ENCODE measurements at regions not wholly inside any gene's neighbourhood (a gene's known extent, or its start where the extent isn't known, plus 50 kb on each side); places are given as distances from the start of the nearest gene placed in this dataset.

DNA sequence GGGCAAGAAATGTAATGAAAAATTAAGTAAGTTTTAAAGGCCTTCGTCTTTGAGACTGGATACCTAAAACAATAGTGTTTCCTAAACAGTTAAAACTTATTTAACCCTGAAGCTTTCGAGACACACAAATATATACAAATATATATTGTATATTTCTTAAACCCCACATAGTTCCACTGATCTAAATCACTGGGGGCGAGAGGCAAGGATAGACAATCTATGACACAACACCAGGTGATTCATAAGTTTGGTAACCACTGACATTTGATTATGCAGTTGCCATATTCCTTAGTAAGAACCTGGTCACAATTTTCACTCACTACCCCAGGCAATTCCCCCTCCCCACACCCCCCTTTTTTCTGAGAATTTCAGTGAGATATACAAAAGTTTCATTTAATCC lies 55.3 kb upstream of the BOLA1 start:
- peak overlapping the region; percentile 90 for H3K9ac ChIP-seq (ENCODE audit: control insufficient read depth, extremely low read depth, insufficient read depth, low read length)
- H4K20me1 ChIP-seq (ENCODE audit: control insufficient read depth, extremely low read depth, insufficient read depth, low read length): peaks cover 4% of the 10 kb centered on the region
- H3K4me3 ChIP-seq (ENCODE audit: control insufficient read depth in 2 of 3, extremely low read depth in 1 of 3, insufficient read depth in 2 of 3, low read depth in 1 of 3, low read length in 3 of 3): peak overlapping the region; percentile 55 to 98 (median 94)
- H3K79me2 ChIP-seq (ENCODE audit: control insufficient read depth, insufficient read depth, low read length): peaks cover 44% of the 10 kb centered on the region
- H3K4me1 ChIP-seq (ENCODE audit: control insufficient read depth, extremely low read depth, insufficient read depth, low read length): peaks cover 33% of the 10 kb centered on the region
- H3K27ac ChIP-seq (ENCODE audit: control insufficient read depth, insufficient read depth, low read length): peak overlapping the region; percentile 91
- H3K4me2 ChIP-seq (ENCODE audit: control insufficient read depth, extremely low read depth, insufficient read depth, low read depth, low read length): peak overlapping the region; percentile 87
- H3K36me3 ChIP-seq (ENCODE audit: control insufficient read depth in 2 of 2, extremely low read depth in 1 of 2, insufficient read depth in 2 of 2, low read length in 2 of 2): peaks cover 0 to 1% of the 10 kb centered on the region in 2 experiments
- TF ChIP-seq, protein P1, sequence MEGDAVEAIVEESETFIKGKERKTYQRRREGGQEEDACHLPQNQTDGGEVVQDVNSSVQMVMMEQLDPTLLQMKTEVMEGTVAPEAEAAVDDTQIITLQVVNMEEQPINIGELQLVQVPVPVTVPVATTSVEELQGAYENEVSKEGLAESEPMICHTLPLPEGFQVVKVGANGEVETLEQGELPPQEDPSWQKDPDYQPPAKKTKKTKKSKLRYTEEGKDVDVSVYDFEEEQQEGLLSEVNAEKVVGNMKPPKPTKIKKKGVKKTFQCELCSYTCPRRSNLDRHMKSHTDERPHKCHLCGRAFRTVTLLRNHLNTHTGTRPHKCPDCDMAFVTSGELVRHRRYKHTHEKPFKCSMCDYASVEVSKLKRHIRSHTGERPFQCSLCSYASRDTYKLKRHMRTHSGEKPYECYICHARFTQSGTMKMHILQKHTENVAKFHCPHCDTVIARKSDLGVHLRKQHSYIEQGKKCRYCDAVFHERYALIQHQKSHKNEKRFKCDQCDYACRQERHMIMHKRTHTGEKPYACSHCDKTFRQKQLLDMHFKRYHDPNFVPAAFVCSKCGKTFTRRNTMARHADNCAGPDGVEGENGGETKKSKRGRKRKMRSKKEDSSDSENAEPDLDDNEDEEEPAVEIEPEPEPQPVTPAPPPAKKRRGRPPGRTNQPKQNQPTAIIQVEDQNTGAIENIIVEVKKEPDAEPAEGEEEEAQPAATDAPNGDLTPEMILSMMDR (optimal IDR thresholded peaks at IDR 0.05 in 1 of 3, IDR thresholded peaks at IDR 0.05 in 1 of 3, conservative IDR thresholded peaks at IDR 0.05 in 1 of 3; ENCODE audit: extremely low read depth in 1 of 3, insufficient read depth in 2 of 3, low read length in 3 of 3): no peak
- TF ChIP-seq EZH2 (IDR thresholded peaks at IDR 0.05; ENCODE audit: low read length): no peak
- FAIRE-seq (no peak), DNase-seq (ENCODE audit: low read depth, low spot score) (no peak)
- H3K27me3 ChIP-seq (ENCODE audit: control insufficient read depth, extremely low read depth, insufficient read depth, low read length): no peaks in the 10 kb centered on the region
- H2AFZ ChIP-seq (ENCODE audit: control insufficient read depth, low read length): no peak overlapping the region
- no peaks in the 10 kb centered on the region for H3K9me3 ChIP-seq (ENCODE audit: control insufficient read depth, low read depth, low read length)
- dilution Hi-C loops (cut with MboI; ENCODE audit: extremely low pct_ligation_motif_present, low sequenced_read_pairs): no loop called here
- H3K9me1 ChIP-seq (ENCODE audit: control insufficient read depth, extremely low read depth, insufficient read depth, low read length): peaks cover 2% of the 10 kb centered on the region

DNA sequence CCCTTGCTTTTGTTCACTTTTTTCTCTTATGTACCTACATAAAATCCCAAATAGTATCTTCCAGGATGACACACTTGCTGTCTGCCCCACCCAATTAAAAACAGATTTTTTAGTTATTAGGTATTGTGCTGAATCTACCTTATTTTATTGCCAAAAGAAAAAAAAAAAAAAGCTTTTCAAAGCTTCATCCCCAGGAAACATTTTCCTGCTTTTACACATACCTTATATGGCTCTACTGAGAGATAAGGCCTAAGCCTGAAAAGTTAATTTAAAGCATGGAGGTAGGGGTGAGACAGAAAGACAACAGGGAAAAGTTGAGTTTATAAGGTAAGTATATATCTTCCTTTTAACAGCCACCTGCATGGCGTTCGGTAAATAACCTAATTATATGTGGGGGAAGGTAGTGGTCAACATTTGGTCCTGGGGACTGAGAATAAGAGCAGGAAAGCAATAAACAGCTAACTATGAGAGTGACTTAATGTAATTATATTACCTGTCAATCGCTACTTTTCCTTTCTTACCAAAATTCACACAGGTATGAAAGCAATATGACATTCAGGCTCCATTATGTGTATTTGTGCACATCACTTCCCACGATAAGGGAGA lies 54.6 kb upstream of the BOLA1 start:
- peaks cover 4% of the 10 kb centered on the region for H4K20me1 ChIP-seq (ENCODE audit: control insufficient read depth, extremely low read depth, insufficient read depth, low read length)
- H3K79me2 ChIP-seq (ENCODE audit: control insufficient read depth, insufficient read depth, low read length): peaks cover 50% of the 10 kb centered on the region
- H3K4me2 ChIP-seq (ENCODE audit: control insufficient read depth, extremely low read depth, insufficient read depth, low read depth, low read length): peak overlapping the region; percentile 87
- FAIRE-seq: no peak
- peaks cover 2% of the 10 kb centered on the region for H3K9me1 ChIP-seq (ENCODE audit: control insufficient read depth, extremely low read depth, insufficient read depth, low read length)
- peaks cover 0 to 1% of the 10 kb centered on the region in 2 experiments for H3K36me3 ChIP-seq (ENCODE audit: control insufficient read depth in 2 of 2, extremely low read depth in 1 of 2, insufficient read depth in 2 of 2, low read length in 2 of 2)
- no peak overlapping the region for H3K9ac ChIP-seq (ENCODE audit: control insufficient read depth, extremely low read depth, insufficient read depth, low read length)
- dilution Hi-C loops (cut with MboI; ENCODE audit: extremely low pct_ligation_motif_present, low sequenced_read_pairs): no loop called here
- H2AFZ ChIP-seq (ENCODE audit: control insufficient read depth, low read length): no peak overlapping the region
- H3K27ac ChIP-seq (ENCODE audit: control insufficient read depth, insufficient read depth, low read length): peak overlapping the region; percentile 91
- DNase-seq (ENCODE audit: low read depth, low spot score): no peak
- peak overlapping the region; percentile 5 to 55 (median 12) for H3K4me3 ChIP-seq (ENCODE audit: control insufficient read depth in 2 of 3, extremely low read depth in 1 of 3, insufficient read depth in 2 of 3, low read depth in 1 of 3, low read length in 3 of 3)
- H3K27me3 ChIP-seq (ENCODE audit: control insufficient read depth, extremely low read depth, insufficient read depth, low read length): no peaks in the 10 kb centered on the region
- H3K4me1 ChIP-seq (ENCODE audit: control insufficient read depth, extremely low read depth, insufficient read depth, low read length): peaks cover 38% of the 10 kb centered on the region
- H3K9me3 ChIP-seq (ENCODE audit: control insufficient read depth, low read depth, low read length): no peaks in the 10 kb centered on the region
- TF ChIP-seq, protein P1 (optimal IDR thresholded peaks at IDR 0.05 in 1 of 3, IDR thresholded peaks at IDR 0.05 in 1 of 3, conservative IDR thresholded peaks at IDR 0.05 in 1 of 3; ENCODE audit: extremely low read depth in 1 of 3, insufficient read depth in 2 of 3, low read length in 3 of 3): no peak
